ENCODE measurements at regions not wholly inside any gene's neighbourhood (a gene's known extent, or its start where the extent isn't known, plus 50 kb on each side); places are given as distances from the start of the nearest gene placed in this dataset.
"Not testable (repeated sequence)": the region's sequence is repeated elsewhere in the genome, so short reads cannot be mapped to it uniquely, and the experiment has no call there.

DNA sequence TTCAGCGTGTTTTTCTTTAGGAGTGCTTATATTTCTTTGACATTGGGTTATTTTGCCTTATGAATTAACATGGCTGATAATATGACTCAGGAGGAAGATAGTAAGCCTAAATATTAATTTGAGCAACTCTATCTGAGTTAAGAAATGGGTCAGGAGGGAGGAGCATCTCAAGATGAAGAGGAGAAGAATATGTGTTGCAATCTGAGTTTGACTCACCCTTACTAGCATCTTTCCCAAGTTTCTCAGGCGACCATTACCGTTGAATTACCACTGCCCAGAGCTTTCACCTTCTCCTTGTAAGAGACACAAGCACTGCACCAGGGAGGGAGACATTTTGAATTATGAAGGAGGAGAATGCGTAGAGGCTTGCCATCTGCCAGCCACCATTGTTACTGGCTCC is 138.3 kb upstream of the MYRIP start:
- H3K27me3 Mint-ChIP-seq, result peaks cover 1% of the 10 kb centered on the region
- H3K4me3 Mint-ChIP-seq, result no peak overlapping the region
- ChIA-PET POLR2A (no interaction called here), CTCF (no interaction called here)
- no peak overlapping the region for H3K27ac Mint-ChIP-seq
- no peak for DNase-seq
- H3K9me3 Mint-ChIP-seq, result no peaks in the 10 kb centered on the region
- no peaks in the 10 kb centered on the region for H3K36me3 Mint-ChIP-seq (ENCODE audit: low read depth)
- no peaks in the 10 kb centered on the region for H3K4me1 Mint-ChIP-seq

DNA sequence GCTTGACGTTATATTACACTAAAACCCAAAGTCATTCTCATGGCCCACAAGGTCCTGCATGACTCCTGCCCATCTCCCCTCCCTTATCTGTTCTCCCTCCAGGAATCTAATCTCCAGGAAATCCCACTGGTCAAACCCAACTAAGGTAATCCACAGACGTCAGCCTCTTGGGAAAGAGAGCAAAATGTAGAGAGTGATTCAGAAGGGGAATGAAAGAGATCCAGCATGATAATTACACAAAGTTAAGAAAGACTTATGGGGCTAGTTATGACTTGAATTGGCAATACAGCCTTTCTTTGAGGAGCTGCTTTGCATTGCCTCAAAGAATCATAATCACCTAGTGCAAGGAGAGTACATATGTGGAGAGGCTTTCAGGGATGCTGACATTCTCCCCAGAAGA is 137.8 kb upstream of the MYRIP start:
- Mint-ChIP-seq H3K36me3 (ENCODE audit: low read depth) (no peaks in the 10 kb centered on the region), H3K4me1 (no peaks in the 10 kb centered on the region), H3K9me3 (no peaks in the 10 kb centered on the region), H3K27ac (no peak overlapping the region), H3K27me3 (peaks cover 1% of the 10 kb centered on the region), H3K4me3 (no peak overlapping the region)
- ChIA-PET CTCF (no interaction called here), POLR2A (no interaction called here)
- DNase-seq, result no peak

DNA sequence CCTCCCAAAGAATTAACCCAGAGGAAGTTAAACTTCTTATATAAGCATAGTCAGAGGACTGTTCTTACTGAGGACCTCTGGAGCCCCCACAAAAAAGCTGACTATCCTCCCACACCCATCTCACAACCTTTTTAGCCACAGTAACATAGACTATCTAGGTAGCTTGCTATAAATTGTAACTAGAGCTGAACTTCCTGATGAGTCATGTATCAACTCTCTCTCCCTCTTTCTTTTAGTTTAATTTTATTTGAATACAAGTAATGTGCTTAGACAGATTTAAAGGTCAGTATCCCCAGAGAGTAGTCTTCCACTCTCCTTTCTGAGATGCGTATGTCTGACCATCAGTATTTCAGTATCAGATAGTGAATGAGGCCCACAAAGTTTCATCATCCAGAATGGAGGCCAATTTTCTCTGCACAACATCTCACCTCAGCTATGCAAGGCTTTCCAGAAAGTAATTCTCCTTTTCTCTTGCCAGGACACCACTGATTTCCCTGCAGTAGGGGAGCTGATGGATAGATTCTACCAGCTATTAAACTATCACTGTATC is 104.0 kb upstream of the MYRIP start:
- H3K36me3 Mint-ChIP-seq (ENCODE audit: low read depth), result no peaks in the 10 kb centered on the region

DNA sequence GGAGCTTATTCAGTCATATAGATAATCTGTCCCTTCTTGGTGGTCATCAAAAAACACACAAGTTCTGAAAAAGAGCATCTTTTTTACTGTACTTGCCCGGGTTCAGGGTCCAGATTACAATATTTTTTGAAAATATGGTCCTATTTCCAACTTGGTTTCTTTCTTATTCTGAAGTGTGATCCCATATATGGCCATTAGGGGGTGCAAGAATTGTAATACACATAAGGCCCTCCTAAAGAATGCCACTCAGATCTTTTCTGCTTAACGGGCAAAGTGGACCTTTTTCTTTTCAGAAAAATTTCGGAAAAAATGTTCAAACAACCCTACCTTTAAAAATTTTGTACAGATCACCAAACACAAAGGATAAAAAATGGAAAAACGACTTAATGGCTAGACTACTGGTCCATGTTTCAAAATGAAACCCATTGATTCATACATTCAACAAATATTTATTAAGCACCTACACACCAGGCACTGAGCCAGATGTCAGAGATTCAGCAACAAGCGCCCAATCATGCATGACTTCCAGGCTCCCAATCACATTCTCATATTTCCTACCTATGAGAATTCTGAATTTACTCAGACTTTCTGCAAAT is 102.0 kb upstream of the MYRIP start:
- DNase-seq, result no peak
- POLR2A ChIA-PET, result no interaction called here
- Mint-ChIP-seq H3K9me3 (no peaks in the 10 kb centered on the region), H3K36me3 (ENCODE audit: low read depth) (no peaks in the 10 kb centered on the region), H3K27me3 (no peaks in the 10 kb centered on the region), H3K27ac (no peak overlapping the region), H3K4me3 (no peak overlapping the region), H3K4me1 (no peaks in the 10 kb centered on the region)
- CTCF ChIA-PET, result no interaction called here

More for the DNA sequence above, 104.0 kb upstream of the MYRIP start:
- CTCF ChIA-PET, result interaction anchor here (1.2 kb wide), 1 partner anchor 14 kb away, joined by 4 read pairs; no protein-coding TSS in a partner anchor
- POLR2A ChIA-PET, result no interaction called here
- Mint-ChIP-seq H3K27ac (no peak overlapping the region), H3K9me3 (no peaks in the 10 kb centered on the region), H3K4me1 (no peaks in the 10 kb centered on the region), H3K4me3 (no peak overlapping the region), H3K27me3 (no peaks in the 10 kb centered on the region)
- no peak for DNase-seq

DNA sequence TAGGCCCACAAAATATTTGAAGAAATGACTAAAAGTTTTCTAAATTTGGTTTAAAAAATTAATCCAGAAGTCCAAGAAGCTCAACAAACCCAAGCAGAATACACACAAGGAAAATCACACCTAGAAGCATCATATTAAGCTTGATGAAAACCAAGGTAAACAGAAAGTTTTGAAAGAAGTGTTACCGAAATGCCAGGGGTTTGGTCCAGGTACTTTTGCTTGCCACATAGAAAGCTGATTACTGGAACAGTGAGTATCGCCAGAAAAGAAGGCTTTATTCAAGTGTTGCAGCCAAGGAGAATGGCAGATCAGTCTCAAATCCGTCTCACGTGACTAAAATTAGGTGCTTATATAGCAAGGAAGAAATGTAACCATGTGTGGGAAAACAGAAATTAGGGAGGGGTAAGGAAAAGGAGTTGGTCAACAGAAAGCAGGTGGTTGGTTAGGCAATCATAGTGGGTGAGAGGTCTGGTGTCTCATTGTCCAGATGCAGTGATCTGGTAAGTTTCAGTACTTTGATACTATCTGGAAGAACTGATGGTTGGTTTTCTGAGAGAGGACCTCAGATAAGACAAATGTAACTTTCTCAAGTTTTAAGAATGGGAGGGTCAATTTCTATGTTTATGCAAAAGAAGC is 96.9 kb upstream of the MYRIP start:
- no peaks in the 10 kb centered on the region for H3K4me1 Mint-ChIP-seq
- ChIA-PET CTCF (no interaction called here), POLR2A (no interaction called here)
- H3K27me3 Mint-ChIP-seq, result no peaks in the 10 kb centered on the region
- H3K36me3 Mint-ChIP-seq (ENCODE audit: low read depth), result no peaks in the 10 kb centered on the region
- no peak overlapping the region for H3K27ac Mint-ChIP-seq
- H3K9me3 Mint-ChIP-seq, result no peaks in the 10 kb centered on the region
- DNase-seq, result no peak
- H3K4me3 Mint-ChIP-seq, result no peak overlapping the region

DNA sequence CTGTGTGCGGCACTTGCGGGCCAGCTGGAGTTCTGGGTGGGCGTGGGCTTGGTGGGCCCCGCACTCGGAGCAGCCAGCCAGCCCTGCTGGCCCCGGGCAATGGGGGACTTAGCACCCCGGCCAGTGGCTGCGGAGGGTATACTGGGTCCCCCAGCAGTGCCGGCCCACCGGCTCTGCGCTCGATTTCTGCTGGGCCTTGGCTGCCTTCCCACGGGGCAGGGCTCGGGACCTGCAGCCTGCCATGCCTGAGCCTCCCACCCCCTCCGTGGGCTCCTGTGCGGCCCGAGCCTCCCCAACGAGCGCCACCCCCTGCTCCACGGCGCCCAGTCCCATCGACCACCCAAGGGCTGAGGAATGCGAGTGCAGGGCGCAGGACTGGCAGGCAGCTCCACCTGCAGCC is 96.1 kb upstream of the MYRIP start:
- POLR2A ChIA-PET; H3K27me3 Mint-ChIP-seq; DNase-seq; H3K9me3 Mint-ChIP-seq; H3K36me3 Mint-ChIP-seq (ENCODE audit: low read depth); H3K4me1 Mint-ChIP-seq; H3K27ac Mint-ChIP-seq; H3K4me3 Mint-ChIP-seq; CTCF ChIA-PET: not testable (repeated sequence)

DNA sequence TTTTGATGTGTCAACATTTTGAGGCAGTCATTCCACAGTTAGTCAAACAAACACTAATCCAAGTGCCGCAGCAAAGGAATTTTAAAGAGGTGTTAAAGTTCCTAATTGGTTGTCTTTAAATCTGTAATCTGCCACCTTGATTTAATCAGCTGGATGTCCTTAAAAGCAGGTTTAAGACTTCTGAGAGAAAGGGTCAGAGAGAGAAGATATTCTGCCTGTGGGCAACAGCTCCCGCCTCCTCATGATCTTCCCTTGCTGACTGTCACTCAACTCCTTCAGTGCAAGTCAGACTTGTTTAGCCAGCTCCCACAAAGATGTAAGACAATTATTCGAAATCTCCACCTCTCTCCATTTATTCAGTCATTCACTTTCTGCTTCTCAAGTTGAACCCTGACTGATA is 92.6 kb upstream of the MYRIP start:
- Mint-ChIP-seq H3K4me3 (no peak overlapping the region), H3K27me3 (no peaks in the 10 kb centered on the region), H3K27ac (no peak overlapping the region), H3K9me3 (no peaks in the 10 kb centered on the region), H3K4me1 (no peaks in the 10 kb centered on the region), H3K36me3 (ENCODE audit: low read depth) (no peaks in the 10 kb centered on the region)
- no peak for DNase-seq
- CTCF ChIA-PET, result no interaction called here
- POLR2A ChIA-PET, result interaction anchor here (0.8 kb wide), 1 partner anchor 10 kb away, joined by 3 read pairs; no protein-coding TSS in a partner anchor

DNA sequence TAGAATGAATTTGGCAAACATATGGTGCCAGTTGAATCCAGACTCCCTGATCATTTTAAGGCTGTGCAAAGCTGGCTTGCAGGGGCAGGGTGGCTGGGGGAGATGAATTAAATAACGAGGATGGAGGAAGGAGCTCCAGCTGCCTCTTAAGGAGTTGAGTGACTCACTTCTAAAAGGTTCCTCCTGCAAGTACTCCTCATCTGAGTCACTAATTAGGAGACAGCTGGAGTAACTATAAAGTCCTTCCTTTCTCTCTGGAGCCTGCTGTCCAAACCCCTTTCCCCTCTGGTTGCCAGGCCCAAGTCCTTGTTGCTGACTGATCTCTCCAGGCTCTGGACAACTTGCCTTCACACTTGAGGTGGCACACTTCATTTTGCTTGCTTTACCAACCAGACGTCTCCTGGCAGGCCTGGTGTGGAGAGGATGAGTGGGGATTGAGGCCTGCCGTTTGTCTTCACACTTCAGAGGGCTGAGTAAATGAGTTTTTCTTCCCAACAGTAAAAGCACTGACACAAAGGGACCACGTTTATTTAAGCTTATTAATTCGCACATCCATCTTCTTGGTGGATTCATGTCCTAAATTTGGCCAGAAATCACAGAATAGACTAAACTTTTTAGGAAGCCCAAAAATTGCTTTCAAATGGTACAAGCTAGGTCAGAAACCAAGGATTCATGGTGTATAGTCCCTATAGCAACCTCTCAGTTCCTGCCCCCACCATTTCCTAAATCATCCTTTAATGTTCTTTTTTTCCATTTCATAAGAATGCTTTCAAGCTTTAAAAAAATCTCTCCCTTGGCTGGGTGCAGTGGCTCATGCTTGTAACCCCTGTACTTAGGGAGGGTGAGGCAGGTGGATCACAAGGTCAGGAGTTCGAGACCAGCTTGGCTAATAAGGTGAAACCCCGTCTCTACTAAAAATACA is 90.5 kb upstream of the MYRIP start:
- no peaks in the 10 kb centered on the region for H3K27me3 Mint-ChIP-seq
- POLR2A ChIA-PET, result no interaction called here
- CTCF ChIA-PET, result interaction anchor here (1.4 kb wide), 1 partner anchor 13 kb away, joined by 4 read pairs; no protein-coding TSS in a partner anchor
- H3K4me1 Mint-ChIP-seq, result no peaks in the 10 kb centered on the region
- no peak overlapping the region for H3K27ac Mint-ChIP-seq
- H3K4me3 Mint-ChIP-seq, result no peak overlapping the region
- H3K36me3 Mint-ChIP-seq (ENCODE audit: low read depth), result no peaks in the 10 kb centered on the region
- no peak for DNase-seq
- H3K9me3 Mint-ChIP-seq, result no peaks in the 10 kb centered on the region

DNA sequence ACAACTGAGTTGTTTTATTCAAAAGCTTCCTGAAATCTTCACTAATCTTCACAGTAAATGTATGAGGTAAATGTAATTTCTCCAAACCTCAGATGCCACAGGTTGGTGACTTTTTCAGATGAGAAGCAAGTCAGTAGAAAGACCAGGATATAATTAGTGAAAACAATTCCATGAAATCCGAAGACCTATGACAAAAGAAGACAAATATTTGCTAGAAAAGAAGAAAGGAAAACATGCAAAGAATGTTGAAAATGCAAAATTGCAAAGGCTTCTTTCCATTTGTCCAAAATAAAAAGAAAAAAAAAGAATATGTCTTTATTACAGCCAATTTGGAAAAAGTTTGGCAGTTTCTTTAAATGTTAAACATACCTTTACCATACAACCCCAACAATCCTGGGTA is 88.3 kb upstream of the MYRIP start:
- Mint-ChIP-seq H3K9me3 (no peaks in the 10 kb centered on the region), H3K4me3 (no peak overlapping the region), H3K27me3 (no peaks in the 10 kb centered on the region), H3K27ac (no peak overlapping the region), H3K4me1 (no peaks in the 10 kb centered on the region), H3K36me3 (ENCODE audit: low read depth) (no peaks in the 10 kb centered on the region)
- no peak for DNase-seq
- CTCF ChIA-PET, result no interaction called here
- POLR2A ChIA-PET, result no interaction called here

DNA sequence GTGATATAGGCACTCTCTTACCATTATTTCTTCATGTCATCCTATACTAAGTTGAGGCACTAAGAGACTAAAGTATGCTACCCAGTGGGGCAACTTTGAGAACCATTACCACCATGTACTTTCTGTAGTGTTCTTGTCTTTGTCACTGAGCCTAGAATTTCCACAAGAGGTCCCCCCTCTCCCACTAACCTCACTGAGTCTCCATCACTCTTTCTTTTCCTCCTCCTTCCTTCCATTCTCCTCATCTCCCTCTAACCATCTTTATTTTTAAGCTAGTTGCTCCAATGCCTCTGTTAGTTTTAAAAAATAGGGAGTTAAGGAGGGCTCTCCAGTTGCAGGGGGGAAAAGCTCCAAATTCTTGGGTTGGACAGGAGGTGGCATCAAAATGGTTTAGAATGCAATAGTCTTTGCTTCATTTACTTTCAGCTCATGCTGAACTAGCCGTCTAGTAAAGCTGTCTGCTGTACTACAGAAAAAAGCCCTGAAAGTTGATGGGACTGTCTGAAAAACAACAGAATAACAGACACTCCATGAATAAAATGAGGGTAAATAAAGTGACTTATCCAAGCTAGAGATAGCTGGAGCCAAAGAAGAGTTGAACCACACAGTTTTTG is 85.1 kb upstream of the MYRIP start:
- DNase-seq, result no peak
- no peaks in the 10 kb centered on the region for H3K9me3 Mint-ChIP-seq
- no peaks in the 10 kb centered on the region for H3K27me3 Mint-ChIP-seq
- H3K27ac Mint-ChIP-seq, result no peak overlapping the region
- H3K4me1 Mint-ChIP-seq, result no peaks in the 10 kb centered on the region
- ChIA-PET CTCF (no interaction called here), POLR2A (no interaction called here)
- H3K4me3 Mint-ChIP-seq, result no peak overlapping the region
- H3K36me3 Mint-ChIP-seq (ENCODE audit: low read depth), result no peaks in the 10 kb centered on the region

DNA sequence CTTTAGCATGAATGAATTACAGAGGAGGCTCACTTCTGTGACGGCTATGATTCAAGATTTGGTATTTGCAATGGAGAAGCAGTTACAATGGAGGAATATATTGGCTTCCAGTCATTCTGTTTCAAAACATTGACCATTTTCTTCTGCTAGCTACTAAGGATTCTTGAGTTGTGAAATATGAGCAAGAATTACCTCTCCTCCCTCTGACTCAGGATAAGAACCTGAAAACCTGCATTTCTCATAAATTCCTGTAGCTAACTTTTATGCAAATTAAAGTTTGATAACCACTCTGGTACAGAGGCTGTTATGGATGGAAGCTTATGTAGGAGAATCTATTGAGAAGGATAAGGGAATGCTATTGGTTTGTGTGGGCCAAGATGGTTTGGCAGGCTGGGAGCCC is 84.1 kb upstream of the MYRIP start:
- H3K4me3 Mint-ChIP-seq, result no peak overlapping the region
- POLR2A ChIA-PET, result no interaction called here

DNA sequence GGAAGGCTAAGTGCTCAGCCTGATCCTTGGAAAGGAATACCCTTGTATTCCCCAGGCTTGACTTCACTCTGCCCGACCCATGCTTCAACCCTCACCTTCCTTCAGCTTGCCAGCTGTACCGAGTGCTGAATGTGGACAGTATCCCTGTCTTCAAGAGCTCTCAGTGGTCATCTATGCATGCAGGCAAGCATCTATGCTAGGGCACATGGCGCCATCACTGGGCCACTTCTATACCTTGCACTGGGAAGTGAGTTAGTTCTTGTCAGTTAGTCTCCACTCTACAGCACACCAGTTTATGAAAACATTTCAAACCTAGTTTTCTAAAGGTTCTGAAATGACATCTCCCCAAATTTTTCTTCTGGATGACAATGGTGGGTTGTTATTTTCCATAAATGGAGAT is 82.0 kb upstream of the MYRIP start:
- Mint-ChIP-seq H3K4me3 (no peak overlapping the region), H3K27ac (no peak overlapping the region), H3K27me3 (no peaks in the 10 kb centered on the region), H3K36me3 (ENCODE audit: low read depth) (no peaks in the 10 kb centered on the region), H3K9me3 (no peaks in the 10 kb centered on the region), H3K4me1 (no peaks in the 10 kb centered on the region)
- CTCF ChIA-PET, result no interaction called here
- POLR2A ChIA-PET, result no interaction called here
- DNase-seq, result no peak

More for the DNA sequence above, 84.1 kb upstream of the MYRIP start:
- no peaks in the 10 kb centered on the region for H3K4me1 Mint-ChIP-seq
- H3K36me3 Mint-ChIP-seq (ENCODE audit: low read depth), result no peaks in the 10 kb centered on the region
- H3K27me3 Mint-ChIP-seq, result no peaks in the 10 kb centered on the region
- CTCF ChIA-PET, result no interaction called here
- DNase-seq, result no peak
- H3K9me3 Mint-ChIP-seq, result no peaks in the 10 kb centered on the region
- no peak overlapping the region for H3K27ac Mint-ChIP-seq

DNA sequence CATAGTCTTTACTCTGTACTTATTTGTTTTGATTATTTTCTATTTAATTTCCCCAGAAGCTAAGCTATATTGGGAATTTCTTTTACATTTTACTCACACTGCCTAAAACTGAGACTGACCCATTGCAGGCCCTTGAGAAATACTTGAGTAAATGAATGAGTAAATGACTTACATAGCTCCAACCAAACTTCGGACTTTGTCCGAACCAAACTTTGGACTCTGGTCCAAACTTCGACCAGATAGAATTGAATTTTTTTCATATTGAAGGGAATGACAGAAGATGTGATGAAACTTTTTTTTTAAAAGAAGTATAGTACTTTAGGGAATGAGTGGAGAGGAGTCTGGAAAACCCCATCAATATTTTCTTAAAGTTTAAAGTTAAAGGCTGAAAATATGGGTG is 75.6 kb upstream of the MYRIP start:
- Mint-ChIP-seq H3K27me3 (no peaks in the 10 kb centered on the region), H3K36me3 (ENCODE audit: low read depth) (no peaks in the 10 kb centered on the region), H3K9me3 (no peaks in the 10 kb centered on the region), H3K4me1 (no peaks in the 10 kb centered on the region), H3K27ac (no peak overlapping the region), H3K4me3 (no peak overlapping the region)
- CTCF ChIA-PET, result interaction anchor here (0.5 kb wide), 1 partner anchor 10 kb away, joined by 3 read pairs; no protein-coding TSS in a partner anchor
- POLR2A ChIA-PET, result no interaction called here
- DNase-seq, result no peak
